ENCODE measurements at regions not wholly inside any gene's neighbourhood (a gene's known extent, or its start where the extent isn't known, plus 50 kb on each side); places are given as distances from the start of the nearest gene placed in this dataset.

- no peak for FAIRE-seq
Measured at GRCh38 chr22:48669986-48670716, 1157.5 kb downstream of the BRD1 start.

GRCh38 chr22:48669226-48669625 lies 1158.4 kb downstream of the BRD1 start:
- FAIRE-seq = no peak

GRCh38 chr22:48667289-48667688 lies 1160.4 kb downstream of the BRD1 start:
- no peak for FAIRE-seq

- FAIRE-seq = no peak
Measured at GRCh38 chr22:48666620-48667019, 1161.1 kb downstream of the BRD1 start.

- no peak for FAIRE-seq
Measured at GRCh38 chr22:48665311-48665995, 1162.2 kb downstream of the BRD1 start.

GRCh38 chr22:48664586-48664985 lies 1163.1 kb downstream of the BRD1 start:
- FAIRE-seq = no peak

- FAIRE-seq = no peak
Measured at GRCh38 chr22:48663297-48663696, 1164.4 kb downstream of the BRD1 start.

- no peak for FAIRE-seq
Measured at GRCh38 chr22:48662476-48663135, 1165.1 kb downstream of the BRD1 start.

GRCh38 chr22:48661984-48662383 lies 1165.7 kb downstream of the BRD1 start:
- no peak for FAIRE-seq

GRCh38 chr22:48660790-48661740 lies 1166.6 kb downstream of the BRD1 start:
- no peak for FAIRE-seq

GRCh38 chr22:48660104-48660789 lies 1167.4 kb downstream of the BRD1 start:
- no peak for FAIRE-seq

- no peak for FAIRE-seq
Measured at GRCh38 chr22:48659404-48659996, 1168.2 kb downstream of the BRD1 start.

- FAIRE-seq = no peak
Measured at GRCh38 chr22:48658871-48659270, 1168.8 kb downstream of the BRD1 start.

- FAIRE-seq = no peak
Measured at GRCh38 chr22:48658246-48658645, 1169.4 kb downstream of the BRD1 start.

GRCh38 chr22:48654492-48654891 lies 1173.2 kb downstream of the BRD1 start:
- no peak for FAIRE-seq

- no peak for FAIRE-seq
Measured at GRCh38 chr22:48653929-48654328, 1173.7 kb downstream of the BRD1 start.

- FAIRE-seq = no peak
Measured at GRCh38 chr22:48653306-48653705, 1174.4 kb downstream of the BRD1 start.

- FAIRE-seq = no peak
Measured at GRCh38 chr22:48652796-48653195, 1174.9 kb downstream of the BRD1 start.

GRCh38 chr22:48651981-48652538 lies 1175.6 kb downstream of the BRD1 start:
- FAIRE-seq = no peak

GRCh38 chr22:48651036-48651890 lies 1176.4 kb downstream of the BRD1 start:
- no peak for FAIRE-seq
